Neural progenitor cell (in vitro differentiated cells): ENCODE measurements at regions not wholly inside any gene's neighbourhood (a gene's known extent, or its start where the extent isn't known, plus 50 kb on each side); places are given as distances from the start of the nearest gene placed in this dataset.

Experiments
- EZH2 ChIP-seq: fragments of 200-600 bp; sonication (generic); IDR thresholded peaks from 2 replicates; pipeline ENCODE4 v1.6.1; 2017; ENCODE audit warnings: antibody characterized with exemption, mild to moderate bottlenecking, moderate library complexity
- EZH2phosphoT487 ChIP-seq: fragments of 200-600 bp; sonication (generic); IDR thresholded peaks from 2 replicates; pipeline ENCODE4 v1.6.1; 2017; ENCODE audit warnings: antibody characterized with exemption
- TF ChIP-seq, protein P1 (sequence below): fragments of 200-600 bp; sonication (generic); IDR thresholded peaks from 2 replicates; pipeline ENCODE4 v1.5.1; 2017; ENCODE audit warnings: antibody characterized with exemption, mild to moderate bottlenecking

DNA sequence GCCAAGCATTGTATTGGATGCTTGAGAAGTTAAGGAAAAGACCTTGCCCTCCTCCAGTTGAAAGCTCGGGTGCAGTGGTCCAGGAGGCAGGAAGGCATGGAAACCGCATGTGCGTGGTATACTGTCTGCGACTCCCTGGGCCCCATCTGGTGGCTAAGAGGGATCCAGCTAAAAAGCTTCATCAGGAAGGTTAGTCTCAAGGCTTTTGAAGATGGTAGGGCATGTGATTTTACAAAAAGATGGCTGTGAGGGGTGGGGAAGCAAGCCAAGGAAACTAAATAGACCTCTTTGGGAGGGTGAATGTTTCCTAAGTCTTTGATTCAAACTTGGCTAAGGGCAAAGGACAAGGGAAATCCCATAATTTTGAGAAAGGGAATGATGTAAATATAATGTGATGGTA, 109.1 kb upstream of the TIAM2 start:
- TF ChIP-seq EZH2, result no peak
- TF ChIP-seq, protein P1, sequence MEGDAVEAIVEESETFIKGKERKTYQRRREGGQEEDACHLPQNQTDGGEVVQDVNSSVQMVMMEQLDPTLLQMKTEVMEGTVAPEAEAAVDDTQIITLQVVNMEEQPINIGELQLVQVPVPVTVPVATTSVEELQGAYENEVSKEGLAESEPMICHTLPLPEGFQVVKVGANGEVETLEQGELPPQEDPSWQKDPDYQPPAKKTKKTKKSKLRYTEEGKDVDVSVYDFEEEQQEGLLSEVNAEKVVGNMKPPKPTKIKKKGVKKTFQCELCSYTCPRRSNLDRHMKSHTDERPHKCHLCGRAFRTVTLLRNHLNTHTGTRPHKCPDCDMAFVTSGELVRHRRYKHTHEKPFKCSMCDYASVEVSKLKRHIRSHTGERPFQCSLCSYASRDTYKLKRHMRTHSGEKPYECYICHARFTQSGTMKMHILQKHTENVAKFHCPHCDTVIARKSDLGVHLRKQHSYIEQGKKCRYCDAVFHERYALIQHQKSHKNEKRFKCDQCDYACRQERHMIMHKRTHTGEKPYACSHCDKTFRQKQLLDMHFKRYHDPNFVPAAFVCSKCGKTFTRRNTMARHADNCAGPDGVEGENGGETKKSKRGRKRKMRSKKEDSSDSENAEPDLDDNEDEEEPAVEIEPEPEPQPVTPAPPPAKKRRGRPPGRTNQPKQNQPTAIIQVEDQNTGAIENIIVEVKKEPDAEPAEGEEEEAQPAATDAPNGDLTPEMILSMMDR, result no peak
- TF ChIP-seq EZH2phosphoT487, result no peak
